ES-I3 (cell line): ENCODE measurements at regions not wholly inside any gene's neighbourhood (a gene's known extent, or its start where the extent isn't known, plus 50 kb on each side); places are given as distances from the start of the nearest gene placed in this dataset.

Experiments used
- H3K36me3 ChIP-seq: 2 replicates; pipeline ENCODE4 v1.6.1; 2013; ENCODE audit warnings: mild to moderate bottlenecking, low read length, control low read depth, moderate library complexity; ENCODE audit not compliant: insufficient read depth
- H3K4me1 ChIP-seq: 2 replicates; pipeline ENCODE4 v1.6.1; 2013; ENCODE audit warnings: mild to moderate bottlenecking, control low read depth, low read length; ENCODE audit not compliant: insufficient read depth
- H3K9ac ChIP-seq: 2 replicates; pipeline ENCODE4 v1.6.1; 2013; ENCODE audit warnings: low read depth, mild to moderate bottlenecking, low read length, moderate library complexity
- H3K9me3 ChIP-seq: 2 replicates; pipeline ENCODE4 v1.6.1; 2013; ENCODE audit warnings: mild to moderate bottlenecking, low read length, moderate library complexity; ENCODE audit not compliant: control insufficient read depth, insufficient read depth

- no peaks in the 10 kb centered on the region for H3K9me3 ChIP-seq
- no peaks in the 10 kb centered on the region; the same call in 1 of the 2 replicates for H3K4me1 ChIP-seq
- H3K36me3 ChIP-seq = no peaks in the 10 kb centered on the region
- H3K9ac ChIP-seq = no peak overlapping the region
Measured at GRCh38 chr5:121741156-121741555, 110.5 kb upstream of the FTMT start.

- no peaks in the 10 kb centered on the region for H3K9me3 ChIP-seq
- H3K36me3 ChIP-seq = no peaks in the 10 kb centered on the region
- H3K4me1 ChIP-seq = no peaks in the 10 kb centered on the region; the same call in 1 of the 2 replicates
- no peak overlapping the region for H3K9ac ChIP-seq
Measured at GRCh38 chr5:121744577-121744976, 107.1 kb upstream of the FTMT start.

DNA sequence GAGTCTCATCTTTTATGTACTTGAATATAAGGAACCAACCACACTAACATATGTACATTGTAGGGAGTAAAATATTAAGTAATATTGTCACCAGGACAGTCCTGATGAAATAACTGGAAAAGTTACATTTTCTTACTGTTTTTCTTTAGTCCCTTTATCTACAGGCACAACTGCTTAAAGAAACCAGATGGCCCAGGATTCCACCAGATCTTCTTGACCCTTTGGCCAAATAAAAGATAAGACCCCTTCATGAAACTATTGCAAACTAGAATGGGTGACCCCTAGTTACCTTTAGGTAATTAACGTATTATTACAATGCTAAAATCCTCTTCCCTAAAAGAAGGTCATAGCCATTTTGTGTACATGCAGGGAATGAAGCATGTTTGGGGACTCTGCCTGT lies 106.3 kb upstream of the FTMT start:
- Histone ChIP-seq H3K36me3 (no peaks in the 10 kb centered on the region), H3K9me3 (no peaks in the 10 kb centered on the region), H3K4me1 (no peaks in the 10 kb centered on the region; the same call in 1 of the 2 replicates), H3K9ac (no peak overlapping the region)

DNA sequence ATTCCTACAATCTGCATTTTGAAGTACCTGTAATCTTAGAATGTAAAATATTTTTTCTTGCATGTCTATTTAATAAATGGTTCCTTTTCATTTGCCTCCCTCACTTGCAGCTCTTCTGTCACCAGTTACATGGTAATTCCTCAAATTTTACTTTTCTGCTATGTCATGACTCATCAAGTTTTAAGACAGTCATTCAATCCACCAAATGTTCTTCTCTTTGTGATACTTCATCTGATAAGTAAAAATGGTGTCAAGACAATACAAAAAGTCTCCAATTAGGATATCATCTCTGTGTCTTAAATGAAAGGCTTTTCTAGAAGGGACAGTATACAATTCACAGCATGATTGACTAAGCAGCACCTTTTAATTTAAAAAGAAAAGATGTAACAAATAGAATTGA lies 104.9 kb upstream of the FTMT start:
- Histone ChIP-seq H3K4me1 (no peaks in the 10 kb centered on the region; the same call in 1 of the 2 replicates), H3K9me3 (no peaks in the 10 kb centered on the region), H3K9ac (no peak overlapping the region), H3K36me3 (no peaks in the 10 kb centered on the region)

DNA sequence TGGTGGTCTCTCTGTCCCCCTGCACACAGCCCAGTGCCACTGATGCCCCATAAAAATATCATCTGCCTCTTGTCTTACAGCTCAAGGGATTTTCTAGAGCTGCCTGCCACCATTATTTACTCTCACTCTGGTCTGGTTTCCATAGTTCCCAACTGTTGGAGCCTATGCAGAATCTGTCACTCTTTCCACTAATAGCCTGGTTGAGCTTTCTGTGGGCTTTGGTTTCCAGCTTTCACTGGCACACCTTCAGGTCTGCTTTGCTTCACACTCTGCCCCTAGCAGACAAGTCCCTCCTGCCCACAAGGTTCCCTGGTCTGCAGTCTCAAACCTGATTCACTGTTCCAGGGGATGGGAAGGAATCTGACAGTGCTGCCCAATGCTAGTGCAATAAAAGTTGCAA lies 103.0 kb upstream of the FTMT start:
- Histone ChIP-seq H3K36me3 (no peaks in the 10 kb centered on the region), H3K4me1 (no peaks in the 10 kb centered on the region; the same call in 1 of the 2 replicates), H3K9me3 (no peaks in the 10 kb centered on the region), H3K9ac (no peak overlapping the region)

- H3K9me3 ChIP-seq = no peaks in the 10 kb centered on the region
- H3K36me3 ChIP-seq = no peaks in the 10 kb centered on the region
- no peaks in the 10 kb centered on the region for H3K4me1 ChIP-seq
- no peak overlapping the region for H3K9ac ChIP-seq
Measured at GRCh38 chr5:121752149-121752548, 99.5 kb upstream of the FTMT start.

- no peaks in the 10 kb centered on the region for H3K9me3 ChIP-seq
- H3K9ac ChIP-seq = no peak overlapping the region
- H3K36me3 ChIP-seq = no peaks in the 10 kb centered on the region
- no peaks in the 10 kb centered on the region for H3K4me1 ChIP-seq
Measured at GRCh38 chr5:121755266-121755665, 96.4 kb upstream of the FTMT start.

GRCh38 chr5:121757753-121758152 lies 93.9 kb upstream of the FTMT start:
- no peak overlapping the region for H3K9ac ChIP-seq
- H3K4me1 ChIP-seq = no peaks in the 10 kb centered on the region

DNA sequence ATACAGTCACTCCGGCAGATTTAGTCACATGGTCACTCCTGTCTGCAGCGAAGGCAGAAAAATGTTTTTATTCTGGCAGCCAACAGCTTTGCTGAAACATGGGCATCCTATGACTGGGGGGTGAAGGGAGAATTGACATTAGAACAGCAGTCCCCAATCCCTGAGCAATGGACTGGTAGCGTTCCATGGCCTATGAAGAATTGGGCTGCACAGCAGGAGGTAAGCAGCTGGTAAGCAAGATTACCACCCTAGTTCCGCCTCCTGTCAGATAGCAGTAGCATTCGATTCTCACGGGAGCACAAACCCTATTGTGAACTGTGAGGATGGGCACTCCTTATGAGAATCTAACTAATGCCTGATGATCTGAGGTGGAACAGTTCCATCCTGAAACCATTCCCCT lies 93.1 kb upstream of the FTMT start:
- no peaks in the 10 kb centered on the region for H3K9me3 ChIP-seq
- no peak overlapping the region for H3K9ac ChIP-seq
- no peaks in the 10 kb centered on the region for H3K36me3 ChIP-seq
- H3K4me1 ChIP-seq = no peaks in the 10 kb centered on the region

More at GRCh38 chr5:121757753-121758152, 93.9 kb upstream of the FTMT start:
- H3K36me3 ChIP-seq = no peaks in the 10 kb centered on the region
- no peaks in the 10 kb centered on the region for H3K9me3 ChIP-seq

- Histone ChIP-seq H3K4me1 (no peaks in the 10 kb centered on the region), H3K9ac (no peak overlapping the region), H3K36me3 (no peaks in the 10 kb centered on the region), H3K9me3 (no peaks in the 10 kb centered on the region)
Measured at GRCh38 chr5:121762426-121762825, 89.3 kb upstream of the FTMT start.

DNA sequence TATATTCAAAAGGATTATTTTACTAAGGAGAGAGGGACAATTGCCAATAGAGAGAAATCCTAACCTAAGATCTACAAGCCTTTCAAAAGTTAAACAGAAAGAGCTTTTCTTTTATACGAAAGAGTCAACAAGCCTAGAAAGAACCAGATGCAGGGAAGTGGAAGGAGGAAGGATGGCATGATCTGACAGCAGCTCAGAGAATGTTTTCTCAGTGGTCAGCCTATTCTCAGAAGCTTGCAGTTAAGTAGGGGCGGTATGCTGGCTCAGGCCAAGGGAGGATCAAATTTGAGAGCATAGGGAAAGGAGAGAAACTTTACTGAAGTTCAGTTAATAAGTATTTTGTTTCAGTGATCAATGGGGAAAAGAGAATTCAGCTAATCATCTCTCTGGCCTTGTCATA lies 88.0 kb upstream of the FTMT start:
- Histone ChIP-seq H3K4me1 (no peaks in the 10 kb centered on the region), H3K36me3 (no peaks in the 10 kb centered on the region), H3K9ac (no peak overlapping the region), H3K9me3 (no peaks in the 10 kb centered on the region)

DNA sequence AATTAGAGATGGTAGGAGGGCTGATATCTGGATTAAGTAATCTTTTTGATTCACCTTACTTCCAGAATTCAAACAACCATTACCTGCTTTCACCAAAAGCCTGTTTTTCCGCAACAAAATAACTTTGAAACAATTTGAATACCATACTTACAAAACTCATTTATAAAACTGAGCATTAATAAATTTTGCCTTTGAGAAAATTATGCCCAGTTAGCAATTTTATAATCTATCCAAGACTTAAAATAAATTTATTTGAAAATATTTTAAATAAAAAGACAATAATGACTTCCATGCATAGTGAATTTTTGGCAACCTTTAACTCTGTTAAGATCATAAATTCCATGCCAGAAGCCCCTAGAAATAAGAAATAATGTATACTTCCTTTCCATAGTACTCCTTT lies 71.3 kb upstream of the FTMT start:
- Histone ChIP-seq H3K4me1 (no peaks in the 10 kb centered on the region), H3K9ac (no peak overlapping the region), H3K9me3 (no peaks in the 10 kb centered on the region), H3K36me3 (no peaks in the 10 kb centered on the region)

DNA sequence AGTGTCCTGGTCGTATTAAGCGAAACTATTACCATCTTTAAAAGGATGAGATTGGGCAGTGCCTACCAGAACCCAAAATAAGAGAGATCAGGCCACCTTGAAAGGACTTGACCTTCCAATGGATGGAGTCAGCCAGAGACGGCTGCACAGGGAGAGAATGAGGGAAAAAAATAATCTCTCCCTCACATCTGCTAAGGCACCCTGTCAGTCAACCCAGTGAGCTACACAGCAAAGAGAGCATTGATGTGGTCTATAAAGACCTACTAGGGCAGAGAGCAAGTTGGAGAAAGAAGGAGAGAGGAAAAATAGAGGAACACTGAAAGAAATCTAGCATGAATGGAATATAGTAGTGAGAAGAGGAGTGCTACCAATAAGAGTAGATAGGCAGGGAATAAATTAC lies 68.0 kb upstream of the FTMT start:
- no peaks in the 10 kb centered on the region for H3K36me3 ChIP-seq
- no peaks in the 10 kb centered on the region for H3K4me1 ChIP-seq
- H3K9ac ChIP-seq = no peak overlapping the region
- H3K9me3 ChIP-seq = no peaks in the 10 kb centered on the region

DNA sequence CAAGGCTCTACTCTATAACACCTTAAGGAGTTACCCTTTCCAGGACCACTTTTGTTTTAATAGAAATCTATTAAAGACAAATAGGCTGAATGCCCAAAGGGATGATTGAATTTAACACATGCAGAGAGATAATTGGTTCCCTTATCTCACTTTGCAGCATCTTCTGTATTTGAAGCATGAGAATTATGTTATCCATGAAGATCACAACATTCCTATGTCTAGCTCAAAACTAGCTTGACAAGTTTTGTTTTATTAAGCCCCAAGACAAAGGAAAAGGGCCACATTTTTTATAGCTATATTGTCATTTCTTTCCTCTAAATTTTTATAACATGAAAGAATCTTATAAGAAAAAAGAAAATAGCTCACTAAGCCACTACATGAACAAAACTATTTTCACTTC lies 57.9 kb upstream of the FTMT start:
- Histone ChIP-seq H3K9ac (no peak overlapping the region), H3K36me3 (no peaks in the 10 kb centered on the region), H3K4me1 (no peaks in the 10 kb centered on the region), H3K9me3 (no peaks in the 10 kb centered on the region; the same call in 1 of the 2 replicates)

DNA sequence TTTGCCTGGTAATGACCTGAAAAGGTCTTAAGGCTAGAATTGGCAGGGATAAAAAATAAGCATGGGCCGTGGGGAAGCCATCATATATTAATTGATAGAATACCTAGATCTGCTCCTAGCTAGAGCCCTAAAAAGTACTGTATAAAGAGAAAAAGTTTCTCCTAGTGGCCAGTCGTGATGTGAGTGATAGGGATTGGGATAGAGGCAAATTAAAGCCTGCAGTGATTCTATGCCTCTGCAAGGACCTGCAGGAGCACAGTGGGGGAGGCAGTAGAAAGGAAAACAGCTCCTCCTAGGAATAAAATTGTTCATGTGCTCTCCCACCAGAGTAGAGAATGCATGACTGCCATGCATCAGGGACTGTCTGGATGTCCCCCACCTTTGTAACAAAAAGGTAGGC lies 56.2 kb upstream of the FTMT start:
- no peaks in the 10 kb centered on the region for H3K36me3 ChIP-seq
- H3K9ac ChIP-seq = no peak overlapping the region
- no peaks in the 10 kb centered on the region; the same call in 1 of the 2 replicates for H3K9me3 ChIP-seq
- no peaks in the 10 kb centered on the region for H3K4me1 ChIP-seq
